ENCODE measurements at regions not wholly inside any gene's neighbourhood (a gene's known extent, or its start where the extent isn't known, plus 50 kb on each side); places are given as distances from the start of the nearest gene placed in this dataset.
A peak's percentile ranks its signal among the peaks of the same experiment; 100 is the strongest.

DNA sequence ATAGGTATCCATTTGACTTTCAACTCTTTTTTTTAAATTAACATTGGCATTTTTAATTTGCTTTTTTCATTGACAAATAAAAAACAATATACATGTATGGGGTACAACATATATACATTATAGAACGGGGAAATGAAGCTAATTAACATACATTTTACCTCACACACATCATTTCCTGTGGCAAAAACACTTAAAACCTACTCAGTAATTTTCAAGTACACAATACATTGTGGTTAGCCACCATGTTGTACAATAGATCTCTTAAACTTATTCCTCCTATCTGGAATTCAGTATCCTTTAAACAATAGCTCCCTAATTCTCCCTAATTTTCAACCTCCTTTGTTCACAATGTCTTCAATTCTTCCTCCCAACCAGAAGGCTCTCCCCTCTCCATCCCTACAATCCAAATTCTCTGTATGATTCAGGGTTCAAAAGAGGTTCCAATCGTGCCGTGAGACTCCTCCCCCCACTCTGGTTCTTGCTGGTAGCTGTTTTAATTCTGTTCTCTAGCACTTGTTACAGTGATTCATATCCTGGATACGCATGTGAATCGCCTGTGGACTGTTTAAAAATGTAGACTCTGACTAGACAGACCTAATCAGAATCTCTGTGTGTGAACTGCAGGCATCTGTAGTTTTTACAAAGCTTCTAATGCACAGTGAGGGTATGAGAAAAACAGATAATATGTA lies 87.6 kb upstream of the DUSP10 start:
- peak; percentile 86 for DNase-seq

- no peak for DNase-seq
These were observed 85.4 kb upstream of the DUSP10 start for GRCh38 chr1:221827307-221827642.

DNA sequence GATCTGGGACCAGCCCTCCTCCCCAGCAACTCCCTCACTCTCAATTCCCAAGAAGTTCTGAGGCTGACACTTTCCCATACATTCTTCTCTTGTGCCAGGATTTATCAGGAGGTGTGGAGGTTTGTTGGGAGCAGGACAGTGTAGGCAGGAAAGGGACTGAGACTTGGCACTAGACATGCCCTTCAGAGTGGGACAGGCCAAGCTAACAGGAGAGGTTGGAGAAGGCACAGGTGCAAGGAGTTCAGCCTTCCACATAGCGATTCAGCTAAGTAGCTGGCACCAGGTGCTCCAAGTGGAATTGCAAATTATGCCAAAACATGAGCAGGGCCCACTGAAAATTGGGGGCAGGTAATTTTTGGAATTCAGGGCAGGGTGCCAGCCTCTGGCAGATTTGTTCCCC lies 83.0 kb upstream of the DUSP10 start:
- DNase-seq: no peak

GRCh38 chr1:221824025-221824424 lies 82.1 kb upstream of the DUSP10 start:
- peak; percentile 41 for DNase-seq

GRCh38 chr1:221823561-221823960 lies 81.7 kb upstream of the DUSP10 start:
- no peak for DNase-seq

DNA sequence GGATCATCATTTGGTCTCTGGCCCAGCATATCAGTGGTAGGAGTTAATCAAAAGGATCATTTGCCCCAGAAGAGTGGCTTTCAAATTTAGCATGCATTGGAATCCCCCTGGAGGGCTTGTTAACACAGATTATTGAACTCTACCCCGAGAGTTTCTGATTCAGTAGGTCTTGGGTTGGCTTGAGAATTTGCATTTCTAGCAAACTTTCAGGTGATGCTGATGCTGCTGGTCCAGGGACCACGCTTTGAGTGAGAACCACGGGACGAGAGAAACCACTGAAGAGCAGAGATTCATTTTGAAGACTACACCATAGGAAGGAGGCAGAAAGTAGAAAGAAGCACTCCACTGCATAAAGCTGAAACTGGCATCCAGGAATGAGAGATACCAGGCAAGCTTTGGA lies 81.3 kb upstream of the DUSP10 start:
- peak; percentile 38 for DNase-seq

DNA sequence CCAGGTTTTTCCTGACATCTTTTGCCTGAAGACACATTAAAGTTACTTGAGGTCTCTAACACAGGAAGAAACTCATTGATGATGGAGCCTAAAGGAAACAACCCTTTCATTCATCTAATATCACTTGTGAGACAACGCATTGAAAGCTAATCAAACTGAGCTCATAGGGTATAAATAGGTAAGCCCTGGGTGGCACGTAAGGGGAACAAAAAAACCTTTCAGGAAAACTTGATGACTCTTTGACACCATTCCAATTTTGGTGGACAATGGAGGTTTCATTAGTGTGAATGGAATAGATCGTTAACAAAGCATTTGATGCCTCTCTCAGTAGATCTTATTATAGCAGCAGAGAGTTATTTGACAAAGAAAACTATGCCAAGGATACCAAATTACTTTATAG lies 80.7 kb upstream of the DUSP10 start:
- DNase-seq: no peak

- no peak for DNase-seq
These were observed 75.0 kb upstream of the DUSP10 start for GRCh38 chr1:221816899-221817298.

DNA sequence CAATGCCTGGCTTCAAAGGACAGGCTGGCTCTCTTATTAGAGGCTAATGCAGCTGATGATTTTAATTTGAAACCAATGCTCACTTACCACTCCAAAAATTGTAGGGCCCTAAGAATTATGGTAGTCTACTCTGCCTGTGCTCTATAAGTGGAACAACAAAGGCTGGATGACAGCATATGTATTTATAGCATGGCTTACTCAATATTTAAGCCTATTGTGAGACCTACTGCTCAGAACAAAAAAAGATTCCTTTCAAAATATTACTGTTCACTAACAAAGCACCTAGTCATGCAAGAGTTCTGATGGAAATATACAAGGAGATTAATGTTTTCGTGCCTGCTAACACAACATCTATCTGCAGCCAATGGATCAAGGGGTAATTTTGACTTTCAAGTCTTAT lies 73.8 kb upstream of the DUSP10 start:
- DNase-seq: no peak

GRCh38 chr1:221813887-221814286 lies 72.0 kb upstream of the DUSP10 start:
- DNase-seq: no peak

GRCh38 chr1:221812905-221813597 lies 71.2 kb upstream of the DUSP10 start:
- no peak for DNase-seq

DNA sequence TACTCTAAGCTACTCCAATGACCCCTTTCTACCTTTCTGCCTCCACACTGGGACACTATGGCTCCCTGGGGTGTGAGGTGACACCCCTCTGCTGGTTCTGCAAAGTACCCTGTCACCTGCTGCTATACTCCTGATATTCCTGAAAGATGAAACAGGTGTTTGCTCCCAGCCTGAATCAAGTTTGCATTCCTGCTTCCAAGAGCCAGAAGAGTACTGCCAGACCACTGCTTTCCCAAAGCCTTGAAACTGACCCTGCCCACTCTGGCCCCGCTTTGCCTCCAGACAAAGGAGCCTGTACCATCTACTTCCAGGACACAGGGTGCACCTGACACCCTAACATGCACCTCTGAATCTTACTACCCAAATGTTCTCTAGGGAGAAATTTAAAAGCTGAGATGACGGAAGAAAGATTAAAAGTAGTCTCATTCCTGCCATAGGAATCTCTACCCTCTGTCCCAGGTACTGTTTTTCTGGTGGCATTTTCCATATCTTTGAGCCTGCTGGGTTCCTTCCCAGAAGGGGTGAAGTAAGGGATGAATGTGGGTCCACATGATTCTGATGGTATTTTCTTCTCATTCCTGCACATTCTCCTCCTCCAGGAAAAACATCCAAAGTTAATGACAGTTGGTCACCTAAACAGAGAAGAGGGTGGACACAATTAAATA lies 70.3 kb upstream of the DUSP10 start:
- DNase-seq: no peak

DNA sequence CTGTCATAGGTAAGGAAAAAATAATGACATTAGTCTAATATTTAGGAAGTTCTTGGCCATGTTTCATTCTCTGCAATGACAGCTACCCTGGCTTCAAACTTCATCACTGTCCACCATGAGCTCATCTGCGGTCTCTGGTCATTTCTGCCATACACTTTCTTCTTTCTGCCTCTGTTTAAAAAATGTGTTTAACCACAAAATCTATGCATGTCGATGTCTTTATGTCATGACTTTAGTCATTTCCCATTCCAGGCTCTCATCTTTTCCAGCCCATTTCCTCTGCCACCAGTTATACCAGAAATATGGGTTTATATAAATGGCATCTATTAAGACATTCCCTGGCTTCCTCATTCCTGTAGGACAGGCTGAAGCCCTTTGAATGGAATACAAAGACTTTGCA lies 68.5 kb upstream of the DUSP10 start:
- DNase-seq: no peak

- no peak for DNase-seq
These were observed 67.5 kb upstream of the DUSP10 start for GRCh38 chr1:221809091-221810029.

- DNase-seq: no peak
These were observed 65.1 kb upstream of the DUSP10 start for GRCh38 chr1:221806984-221807383.

GRCh38 chr1:221806236-221806635 lies 64.3 kb upstream of the DUSP10 start:
- DNase-seq: no peak

DNA sequence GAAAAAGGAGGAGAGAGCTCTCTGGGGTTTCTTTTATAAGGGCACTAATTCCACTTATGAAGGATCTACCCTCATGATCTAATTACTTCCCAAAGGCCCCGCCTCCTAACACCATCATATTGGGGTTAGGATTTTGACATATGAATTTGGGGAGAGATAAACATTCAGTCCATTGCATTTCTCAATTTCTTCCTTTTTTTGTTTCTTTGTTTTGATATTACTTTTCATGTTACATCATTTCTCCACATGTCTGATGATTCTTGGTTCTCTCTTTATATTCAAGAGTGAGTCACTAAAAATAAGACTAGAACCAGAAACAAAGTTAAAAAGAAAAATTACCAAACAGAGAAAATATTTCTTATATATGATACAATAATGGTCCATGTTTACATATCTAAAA lies 63.2 kb upstream of the DUSP10 start:
- no peak for DNase-seq

- DNase-seq: no peak
These were observed 62.4 kb upstream of the DUSP10 start for GRCh38 chr1:221804303-221804702.

GRCh38 chr1:221801773-221802516 lies 60.1 kb upstream of the DUSP10 start:
- no peak for DNase-seq

GRCh38 chr1:221801251-221801661 lies 59.4 kb upstream of the DUSP10 start:
- DNase-seq: no peak

DNA sequence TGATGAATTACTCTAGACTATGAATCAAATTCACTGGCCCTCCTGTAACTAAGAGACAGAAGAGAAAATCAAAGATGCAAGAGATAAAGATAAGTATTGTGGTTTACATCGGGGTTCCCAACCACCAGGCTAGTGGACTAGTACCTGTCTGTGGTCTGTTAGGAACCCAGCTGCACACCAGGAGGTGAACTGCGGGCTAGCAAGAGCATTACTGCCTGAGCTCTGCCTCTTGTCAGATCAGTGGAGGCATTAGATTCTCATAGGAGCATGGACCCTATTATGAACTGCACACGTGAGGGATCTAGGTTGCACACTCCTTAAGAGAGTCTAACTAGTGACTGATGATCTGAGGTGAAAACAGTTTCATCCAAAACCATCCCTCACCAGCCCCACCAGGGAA lies 58.9 kb upstream of the DUSP10 start:
- no peak for DNase-seq

DNA sequence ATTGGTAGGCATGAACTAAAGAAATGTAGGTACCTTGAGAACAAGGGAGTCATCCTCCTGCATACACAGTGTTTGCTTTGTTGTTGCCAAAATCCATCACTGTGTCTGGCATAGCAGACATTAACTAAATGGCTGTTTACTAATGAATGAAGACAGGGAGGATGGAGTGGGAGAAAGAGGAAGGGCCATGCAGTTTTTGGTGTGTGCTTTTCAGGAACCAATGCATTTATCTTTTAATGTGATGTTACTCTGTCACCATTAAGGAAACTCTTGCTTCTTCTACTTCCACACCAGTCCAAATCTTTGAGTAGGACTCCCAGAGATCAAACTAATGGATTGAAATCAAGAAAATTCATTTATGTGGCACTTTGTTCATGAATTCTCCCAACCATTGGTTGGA lies 55.6 kb upstream of the DUSP10 start:
- no peak for DNase-seq

DNA sequence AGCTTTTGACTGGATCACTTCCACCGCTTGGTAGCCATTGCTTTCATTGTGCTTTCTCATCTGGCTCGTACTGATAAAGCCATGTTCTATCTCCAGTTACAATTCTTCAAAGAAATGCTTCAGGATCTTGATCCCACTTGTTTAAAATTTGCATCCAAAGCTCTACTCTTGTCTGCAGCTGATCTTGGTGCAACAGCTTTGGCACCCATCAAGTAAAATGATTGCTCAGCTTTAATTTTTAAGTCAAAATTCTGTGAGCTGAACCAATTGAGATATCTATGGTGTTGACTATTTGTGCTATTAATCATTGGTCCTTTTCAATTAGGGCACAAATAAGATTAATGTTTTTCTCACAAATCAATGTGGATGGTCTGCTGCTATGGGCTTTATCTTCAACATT lies 54.8 kb upstream of the DUSP10 start:
- DNase-seq: no peak
